A549 (cell line): ENCODE measurements at regions not wholly inside any gene's neighbourhood (a gene's known extent, or its start where the extent isn't known, plus 50 kb on each side); places are given as distances from the start of the nearest gene placed in this dataset.

ENCODE experiments used
- ATAC-seq, 2 experiments: fragments of 200-7000 bp in 1 of 2; fragments of >200 bp in 1 of 2; cut with Nextera tagmentation in 1 of 2; cut with Tn5 transposase in 1 of 2; 3 replicates each; pipeline versions ENCODE4 v1.8.0 to v1.9.1; 2018 to 2020; ENCODE audit warnings: mild to moderate bottlenecking in 1 of 2, moderate library complexity in 1 of 2
- CTCF ChIA-PET: fragments of 300-600 bp; sonication (Branson Sonifier 250); formaldehyde crosslinking; extraction: SDS; loops from one replicate; lab custom pipeline; 2021; ENCODE audit warnings: antibody characterized with exemption, inconsistent platforms; lab: Yijun Ruan, JAX
- POLR2A ChIA-PET: fragments of 350-600 bp; formaldehyde crosslinking; extraction: SDS; loops from one replicate; lab custom pipeline; 2021; ENCODE audit warnings: antibody characterized with exemption, inconsistent platforms; lab: Yijun Ruan, JAX
- DNase-seq, 2 experiments: peaks; one replicate each; pipeline versions ENCODE4 v3.0.0 to v3.0.0-alpha.2; 2011 to 2016; ENCODE audit warnings: low read depth in 1 of 2, low spot score in 1 of 2
- FAIRE-seq: peaks from 2 replicates; lab custom pipeline; 2011; peaks lifted over from hg19 to GRCh38; lab: Jason Lieb, UNC
- H3K27ac ChIP-seq, 2 experiments: fragments of >200 bp; sonication (Bioruptor Twin); formaldehyde crosslinking; 3 replicates each; pipeline ENCODE4 v1.5.1; 2016 to 2017
- H3K4me1 ChIP-seq: fragments of >200 bp; sonication (Bioruptor Twin); formaldehyde crosslinking; 3 replicates; pipeline ENCODE4 v1.6.1; 2016
- H3K4me2 ChIP-seq: fragments of >200 bp; sonication (Bioruptor Twin); formaldehyde crosslinking; 3 replicates; pipeline ENCODE4 v1.6.1; 2016
- H3K4me3 ChIP-seq: fragments of >200 bp; sonication (Bioruptor Twin); formaldehyde crosslinking; 3 replicates; pipeline ENCODE4 v1.5.1; 2016
- H3K9me3 ChIP-seq: fragments of >200 bp; sonication (Bioruptor Twin); formaldehyde crosslinking; 3 replicates; pipeline ENCODE4 v1.6.1; 2016
- BHLHE40 ChIP-seq: IDR thresholded peaks from 2 replicates; pipeline ENCODE4 v1.6.1; 2012; ENCODE audit warnings: low read depth, low read length, inconsistent platforms
- CHD4 ChIP-seq: fragments of 200-600 bp; sonication (generic); IDR thresholded peaks from 2 replicates; pipeline ENCODE4 v1.6.1; 2016; ENCODE audit warnings: antibody characterized with exemption, mild to moderate bottlenecking, borderline replicate concordance
- FOSL2 ChIP-seq, 2 experiments: fragments of 450-650 bp in 1 of 2; fragments of >200 bp in 1 of 2; sonication (Bioruptor Twin) in 1 of 2; formaldehyde crosslinking; IDR thresholded peaks; 2 replicates each; pipeline versions ENCODE4 v1.5.0 to v1.6.1; 2016 to 2020; ENCODE audit warnings: mild to moderate bottlenecking in 1 of 2, moderate library complexity in 1 of 2
- FOXS1 ChIP-seq: fragments of 250-450 bp; sonication (Bioruptor Pico); IDR thresholded peaks from 2 replicates; pipeline ENCODE4 v1.5.0; 2020; ENCODE audit warnings: mild to moderate bottlenecking, moderate library complexity
- HMGXB4 ChIP-seq: fragments of 250-450 bp; sonication (Bioruptor Pico); IDR thresholded peaks from 2 replicates; pipeline ENCODE4 v1.5.0; 2021; ENCODE audit warnings: mild to moderate bottlenecking, moderate library complexity, borderline replicate concordance
- HOXA7 ChIP-seq: fragments of 250-450 bp; sonication (Bioruptor Pico); IDR thresholded peaks from 2 replicates; pipeline ENCODE4 v1.5.0; 2020; ENCODE audit warnings: mild to moderate bottlenecking, moderate library complexity
- HOXB13 ChIP-seq: fragments of 250-450 bp; sonication (Bioruptor Pico); IDR thresholded peaks from 2 replicates; pipeline ENCODE4 v1.5.0; 2020; ENCODE audit warnings: low read depth, mild to moderate bottlenecking, moderate library complexity
- KDM1A ChIP-seq: fragments of 200-600 bp; sonication (generic); IDR thresholded peaks from 2 replicates; pipeline ENCODE4 v1.6.1; 2016; ENCODE audit warnings: low read depth, mild to moderate bottlenecking
- KDM5A ChIP-seq: fragments of 200-600 bp; sonication (generic); IDR thresholded peaks from 2 replicates; pipeline ENCODE4 v1.6.1; 2016; ENCODE audit warnings: antibody characterized with exemption, mild to moderate bottlenecking
- NR3C1 ChIP-seq: fragments of >200 bp; sonication (Bioruptor Twin); formaldehyde crosslinking; IDR thresholded peaks from 3 replicates; pipeline ENCODE4 v1.6.1; 2017
- PBX3 ChIP-seq: IDR thresholded peaks from 2 replicates; pipeline ENCODE4 v1.6.1; 2012
- PHF8 ChIP-seq: fragments of 200-600 bp; sonication (generic); IDR thresholded peaks from 2 replicates; pipeline ENCODE4 v1.6.1; 2016; ENCODE audit warnings: low read depth, mild to moderate bottlenecking, antibody characterized with exemption, moderate library complexity, borderline replicate concordance
- RCOR1 ChIP-seq: fragments of 150-350 bp; IDR thresholded peaks from 2 replicates; pipeline ENCODE4 v1.6.1; 2014; ENCODE audit warnings: antibody characterized with exemption, low read length, low read depth
- RNF2 ChIP-seq: fragments of 200-600 bp; sonication (generic); IDR thresholded peaks from 2 replicates; pipeline ENCODE4 v1.6.1; 2016; ENCODE audit warnings: low read depth, mild to moderate bottlenecking, antibody characterized with exemption, moderate library complexity, borderline replicate concordance
- SMC3 ChIP-seq: fragments of >200 bp; sonication (Bioruptor Twin); formaldehyde crosslinking; IDR thresholded peaks from 3 replicates; pipeline ENCODE4 v1.6.1; 2018; ENCODE audit warnings: inconsistent platforms
- TFCP2L1 ChIP-seq: fragments of 250-450 bp; sonication (Bioruptor Pico); IDR thresholded peaks from 2 replicates; pipeline ENCODE4 v1.5.0; 2021; ENCODE audit warnings: mild to moderate bottlenecking
- USF2 ChIP-seq: fragments of 450-650 bp; IDR thresholded peaks from 2 replicates; pipeline ENCODE4 v1.6.1; 2014; ENCODE audit warnings: antibody characterized with exemption
- ZNF302 ChIP-seq: fragments of 250-450 bp; sonication (Bioruptor Pico); IDR thresholded peaks from 2 replicates; pipeline ENCODE4 v1.9.0; 2021; ENCODE audit warnings: inconsistent platforms, mild to moderate bottlenecking, moderate library complexity
- ZSCAN20 ChIP-seq: fragments of 250-450 bp; sonication (Bioruptor Pico); IDR thresholded peaks from 2 replicates; pipeline ENCODE4 v1.8.0; 2022; ENCODE audit warnings: mild to moderate bottlenecking, moderate library complexity
- WGBS: methylation state at CpG from one replicate; pipeline ENCODE4 v1.1.6; 2017; ENCODE audit errors: missing lambda C conversion rate; 5-methylcytosine and 5-hydroxymethylcytosine counted together

- no peaks in the 10 kb centered on the region for H3K9me3 ChIP-seq
- H3K4me2 ChIP-seq: no peak overlapping the region
- no peaks in the 10 kb centered on the region for H3K4me1 ChIP-seq
- POLR2A ChIA-PET: no interaction called here
- TF ChIP-seq NR3C1: no peak
- TF ChIP-seq PHF8: no peak
- no peak for TF ChIP-seq HOXA7
- TF ChIP-seq PBX3: no peak
- no peak for TF ChIP-seq FOSL2 (IDR thresholded peaks at IDR 0.05)
- no peak for TF ChIP-seq FOSL2 (CRISPR knock-in tag; IDR thresholded peaks at IDR 0.05)
- no peak for TF ChIP-seq KDM5A
- TF ChIP-seq HMGXB4: no peak
- TF ChIP-seq ZNF302 (CRISPR knock-in tag): no peak
- no peak for TF ChIP-seq SMC3
- TF ChIP-seq ZSCAN20 (CRISPR knock-in tag): no peak
- TF ChIP-seq RNF2: no peak
- ATAC-seq: no peak
- no peak overlapping the region for H3K27ac ChIP-seq
- FAIRE-seq: no peak
- CTCF ChIA-PET: no interaction called here
- DNase-seq: no peak
- no peak overlapping the region for H3K4me3 ChIP-seq
- WGBS: 45% methylated on average over 2 of the region's 2 CpGs
These were observed 546.4 kb upstream of the HTR2C start for GRCh38 chrX:114037515-114037914.

GRCh38 chrX:114028907-114029662, 554.8 kb upstream of the HTR2C start:
- Histone ChIP-seq H3K4me2 (no peak overlapping the region), H3K27ac (no peak overlapping the region), H3K4me3 (no peak overlapping the region), H3K9me3 (no peaks in the 10 kb centered on the region), H3K4me1 (no peaks in the 10 kb centered on the region)
- 25% methylated on average over 5 of the region's 5 CpGs for WGBS
- ChIA-PET CTCF (no interaction called here), POLR2A (no interaction called here)
- ATAC-seq (no peak), DNase-seq (no peak), FAIRE-seq (no peak)
- TF ChIP-seq TFCP2L1 (CRISPR knock-in tag) (no peak), CHD4 (no peak), KDM1A (no peak), HOXB13 (CRISPR knock-in tag) (no peak), RNF2 (no peak), FOXS1 (no peak), RCOR1 (no peak), USF2 (no peak), BHLHE40 (no peak), HMGXB4 (no peak)
